GM06990 (cell line): ENCODE measurements at regions not wholly inside any gene's neighbourhood (a gene's known extent, or its start where the extent isn't known, plus 50 kb on each side); places are given as distances from the start of the nearest gene placed in this dataset.

Source experiments
- DNase-seq: peaks from one replicate; pipeline ENCODE4 v3.0.0-alpha.2; 2011; ENCODE audit not compliant: insufficient read length; ENCODE audit errors: extremely low read depth
- H3K27me3 ChIP-seq: replicated peaks from 2 replicates; pipeline ENCODE4 v1.6.0; 2011; ENCODE audit warnings: low read length; ENCODE audit not compliant: control insufficient read depth, insufficient read depth
- H3K36me3 ChIP-seq: 2 replicates; pipeline ENCODE4 v1.5.1; 2011; ENCODE audit warnings: low read length; ENCODE audit not compliant: control insufficient read depth, insufficient read depth
- H3K4me3 ChIP-seq: replicated peaks from 2 replicates; pipeline ENCODE4 v1.5.1; 2011; ENCODE audit warnings: low read depth, mild to moderate bottlenecking, control low read depth, low read length
- TF ChIP-seq, protein P1 (sequence below): IDR thresholded peaks from 2 replicates; pipeline ENCODE4 v1.5.1; 2011; ENCODE audit warnings: low read length, control low read depth, mild to moderate bottlenecking, inconsistent platforms; ENCODE audit not compliant: insufficient read depth, poor library complexity, severe bottlenecking

DNA sequence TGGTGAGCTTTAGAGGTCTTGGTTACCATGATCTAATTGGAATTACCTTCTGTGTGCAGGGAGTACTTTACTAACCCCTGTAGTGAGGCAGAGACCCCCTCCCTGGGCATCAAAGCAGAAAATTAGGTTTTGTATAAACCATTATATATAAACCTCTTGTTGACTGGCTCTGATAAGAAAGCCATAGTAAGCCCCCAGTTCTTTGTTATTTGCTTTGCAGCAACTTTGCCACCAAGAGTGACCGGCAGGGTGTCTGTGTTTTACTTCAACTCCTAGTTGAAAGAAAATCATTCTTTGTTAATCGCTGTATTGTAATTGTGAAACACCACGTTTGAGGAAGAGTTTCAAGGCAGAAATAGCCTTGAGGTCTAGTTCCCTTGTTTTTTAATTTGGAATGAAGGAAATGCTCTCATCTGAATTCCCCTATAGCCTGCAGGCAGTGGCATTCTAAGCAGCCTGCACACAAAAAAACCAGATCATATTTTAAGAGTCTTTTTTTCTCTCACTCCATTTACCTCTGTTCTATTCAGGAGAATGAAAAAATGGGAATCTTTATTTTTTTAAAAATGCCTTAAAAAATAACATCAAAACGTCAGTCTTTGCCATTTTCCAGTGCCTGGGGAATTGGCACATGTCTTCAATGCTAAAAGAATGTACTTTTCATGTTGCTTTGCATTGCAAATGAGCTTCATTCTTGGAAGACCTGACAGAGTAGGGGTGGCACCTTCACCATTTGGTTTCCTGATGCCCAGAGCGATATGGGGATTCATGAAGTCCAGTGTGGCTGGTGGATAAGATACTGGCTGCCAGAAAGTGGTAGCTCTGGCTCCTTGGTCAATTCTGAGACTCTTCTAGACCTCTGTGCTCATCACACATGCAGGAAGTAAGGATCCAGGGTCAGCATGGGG, 338.1 kb downstream of the SLC4A3 start:
- Histone ChIP-seq H3K4me3 (no peak overlapping the region), H3K36me3 (no peaks in the 10 kb centered on the region), H3K27me3 (no peaks in the 10 kb centered on the region)
- TF ChIP-seq, protein P1, sequence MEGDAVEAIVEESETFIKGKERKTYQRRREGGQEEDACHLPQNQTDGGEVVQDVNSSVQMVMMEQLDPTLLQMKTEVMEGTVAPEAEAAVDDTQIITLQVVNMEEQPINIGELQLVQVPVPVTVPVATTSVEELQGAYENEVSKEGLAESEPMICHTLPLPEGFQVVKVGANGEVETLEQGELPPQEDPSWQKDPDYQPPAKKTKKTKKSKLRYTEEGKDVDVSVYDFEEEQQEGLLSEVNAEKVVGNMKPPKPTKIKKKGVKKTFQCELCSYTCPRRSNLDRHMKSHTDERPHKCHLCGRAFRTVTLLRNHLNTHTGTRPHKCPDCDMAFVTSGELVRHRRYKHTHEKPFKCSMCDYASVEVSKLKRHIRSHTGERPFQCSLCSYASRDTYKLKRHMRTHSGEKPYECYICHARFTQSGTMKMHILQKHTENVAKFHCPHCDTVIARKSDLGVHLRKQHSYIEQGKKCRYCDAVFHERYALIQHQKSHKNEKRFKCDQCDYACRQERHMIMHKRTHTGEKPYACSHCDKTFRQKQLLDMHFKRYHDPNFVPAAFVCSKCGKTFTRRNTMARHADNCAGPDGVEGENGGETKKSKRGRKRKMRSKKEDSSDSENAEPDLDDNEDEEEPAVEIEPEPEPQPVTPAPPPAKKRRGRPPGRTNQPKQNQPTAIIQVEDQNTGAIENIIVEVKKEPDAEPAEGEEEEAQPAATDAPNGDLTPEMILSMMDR = no peak
- DNase-seq = no peak

DNA sequence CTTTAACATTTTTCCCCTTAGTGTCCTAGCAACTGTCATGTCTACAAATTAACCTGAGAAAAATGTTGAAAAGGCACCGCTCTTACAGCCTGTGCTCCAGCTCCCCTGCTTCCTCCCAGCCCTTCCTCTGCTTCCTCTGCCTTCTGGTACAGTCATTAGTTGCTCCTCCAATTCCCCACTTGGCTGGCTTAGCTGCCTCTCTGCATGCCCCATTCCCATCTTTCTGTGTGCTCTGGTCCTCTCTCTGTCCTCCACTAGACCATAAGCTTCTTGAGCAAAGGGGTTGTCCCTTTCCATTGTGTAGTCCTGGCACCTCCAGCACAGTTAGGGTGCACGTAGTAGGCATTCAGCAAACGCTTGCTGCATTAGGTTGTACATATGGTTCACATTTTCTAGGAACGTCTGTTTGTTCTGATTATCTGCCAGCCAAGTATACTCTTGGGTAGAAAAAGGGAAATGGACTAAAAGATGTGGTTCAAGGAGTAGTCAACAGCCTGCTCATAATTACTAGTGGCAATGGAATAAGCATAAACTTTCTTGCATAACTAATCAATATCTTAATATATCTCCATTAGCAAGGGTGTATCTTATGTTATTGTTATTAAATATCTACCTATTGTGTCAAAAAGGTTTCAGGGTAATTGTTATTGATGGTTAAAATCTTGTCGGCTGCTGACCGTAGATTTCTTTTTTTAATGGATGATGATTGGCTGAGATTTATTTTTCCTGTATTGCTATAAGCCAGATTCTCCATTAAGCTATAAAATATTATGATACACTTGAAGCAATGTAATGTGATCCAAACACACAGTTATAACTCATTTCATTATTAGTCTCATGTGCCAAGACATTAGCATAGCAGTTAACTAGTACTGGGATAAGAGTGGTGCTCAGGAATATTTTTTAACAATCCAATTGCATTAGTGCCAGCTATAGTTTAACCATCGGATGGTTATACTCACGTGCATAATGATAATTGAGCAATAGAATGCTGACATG, 340.1 kb downstream of the SLC4A3 start:
- DNase-seq = no peak
- TF ChIP-seq, protein P1 = no peak
- Histone ChIP-seq H3K36me3 (no peaks in the 10 kb centered on the region), H3K27me3 (no peaks in the 10 kb centered on the region), H3K4me3 (no peak overlapping the region)

DNA sequence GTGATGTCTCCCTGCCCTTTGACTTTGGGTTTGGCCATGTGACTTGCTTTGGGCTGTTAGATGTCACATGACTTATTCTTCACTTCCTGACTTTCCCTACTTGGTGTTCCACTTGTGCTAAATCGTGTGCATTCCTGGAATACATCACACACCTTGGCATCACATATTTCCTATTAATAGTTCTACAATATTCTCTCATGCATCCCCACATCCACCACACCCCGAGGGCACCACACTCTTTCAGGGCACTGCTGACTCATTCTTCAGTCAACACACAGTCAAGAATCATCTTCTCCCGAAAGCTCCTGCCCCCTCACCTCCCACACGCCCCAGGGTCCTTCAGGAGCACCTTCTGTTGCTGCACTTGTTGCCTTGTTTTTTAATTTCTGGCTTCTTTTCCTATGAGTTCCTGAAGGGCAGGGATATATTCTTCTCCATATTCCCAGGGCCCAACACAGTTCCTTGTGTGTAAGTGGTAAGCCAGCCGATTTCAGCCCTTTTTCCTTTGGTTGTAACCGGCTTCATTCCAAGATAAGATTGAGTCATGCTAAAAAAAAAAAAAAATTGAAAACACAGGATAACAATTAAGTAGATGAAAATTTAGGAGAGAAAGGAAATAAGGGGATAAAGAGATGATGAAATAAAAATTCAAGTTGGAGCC, 341.4 kb downstream of the SLC4A3 start:
- Histone ChIP-seq H3K27me3 (no peaks in the 10 kb centered on the region), H3K36me3 (no peaks in the 10 kb centered on the region), H3K4me3 (no peak overlapping the region)
- DNase-seq = no peak
- TF ChIP-seq, protein P1 = no peak

DNA sequence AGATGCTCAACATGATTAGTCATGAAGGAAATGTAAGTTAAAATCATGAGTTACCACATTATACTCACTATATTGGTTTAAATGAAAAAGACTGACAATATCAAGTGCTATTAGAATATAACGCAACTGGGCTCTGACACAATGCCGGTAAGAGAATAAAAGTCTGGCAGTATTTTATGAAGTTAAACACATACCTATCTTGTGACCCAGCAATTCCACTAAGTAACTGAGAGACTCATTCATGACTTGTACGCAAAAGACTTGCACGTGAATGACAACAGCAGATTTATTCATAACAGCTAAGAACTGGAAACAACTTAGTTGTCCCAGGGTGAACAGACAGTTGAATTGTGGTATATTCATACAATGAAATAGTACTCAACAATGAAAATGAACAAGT, 342.1 kb downstream of the SLC4A3 start:
- DNase-seq = no peak
- H3K36me3 ChIP-seq = no peaks in the 10 kb centered on the region
- no peaks in the 10 kb centered on the region for H3K27me3 ChIP-seq
- no peak overlapping the region for H3K4me3 ChIP-seq
- TF ChIP-seq, protein P1 = no peak

DNA sequence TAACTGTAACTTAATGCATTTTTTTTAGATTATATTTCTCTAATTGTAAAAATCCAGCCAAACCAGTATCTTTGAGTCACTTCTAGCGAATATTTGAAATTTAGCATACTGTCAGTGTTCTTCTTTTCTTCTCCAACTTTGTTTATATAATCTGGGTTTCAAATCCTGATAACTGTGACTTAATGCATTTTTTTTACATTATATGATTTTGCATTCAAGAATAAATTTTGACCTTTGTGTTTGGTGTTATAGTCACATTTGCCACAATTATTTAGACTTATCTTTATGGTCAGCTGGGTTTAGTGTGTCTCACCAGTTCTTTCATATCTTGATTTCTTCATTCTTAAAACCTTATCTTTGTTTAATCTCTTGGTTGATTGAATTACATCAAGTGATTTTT, 345.7 kb downstream of the SLC4A3 start:
- H3K36me3 ChIP-seq = no peaks in the 10 kb centered on the region
- H3K4me3 ChIP-seq = no peak overlapping the region
- no peaks in the 10 kb centered on the region for H3K27me3 ChIP-seq
- TF ChIP-seq, protein P1 = no peak
- DNase-seq = no peak
